ENCODE measurements at regions not wholly inside any gene's neighbourhood (a gene's known extent, or its start where the extent isn't known, plus 50 kb on each side); places are given as distances from the start of the nearest gene placed in this dataset.

DNA sequence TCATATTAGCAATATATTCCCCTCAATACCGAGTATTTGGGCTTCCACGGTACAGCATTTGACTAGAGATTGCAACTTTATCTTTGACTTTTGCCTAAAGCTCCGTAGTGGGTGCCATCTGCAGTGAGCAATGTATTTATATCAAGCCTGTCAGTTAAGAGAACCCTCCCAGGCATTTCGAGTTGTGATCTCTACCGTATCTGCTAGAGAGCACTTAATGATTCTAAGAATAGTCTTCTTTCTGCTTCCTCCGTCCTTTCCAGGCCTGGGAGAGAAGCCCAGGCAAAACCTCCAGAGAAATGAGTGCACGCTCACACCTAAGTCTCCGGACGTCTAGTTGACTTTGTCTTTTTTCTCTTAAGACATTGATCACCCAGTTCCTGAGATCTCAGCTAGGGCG lies 210.6 kb downstream of the KLF6 start:
- DNase-seq (ENCODE audit: low spot score in 2 of 2): no peak
- Histone ChIP-seq H3K4me3 (no peak overlapping the region), H3K36me3 (no peaks in the 10 kb centered on the region), H3K4me1 (no peaks in the 10 kb centered on the region), H3K27ac (no peak overlapping the region), H3K9me3 (no peaks in the 10 kb centered on the region), H3K27me3 (no peaks in the 10 kb centered on the region)
- 81% methylated on average over 10 of the region's 10 CpGs for WGBS
- TF ChIP-seq POLR2AphosphoS5 (IDR thresholded peaks at IDR 0.05): no peak
- no peak for TF ChIP-seq EP300 (IDR thresholded peaks at IDR 0.05)
- TF ChIP-seq, protein P1, sequence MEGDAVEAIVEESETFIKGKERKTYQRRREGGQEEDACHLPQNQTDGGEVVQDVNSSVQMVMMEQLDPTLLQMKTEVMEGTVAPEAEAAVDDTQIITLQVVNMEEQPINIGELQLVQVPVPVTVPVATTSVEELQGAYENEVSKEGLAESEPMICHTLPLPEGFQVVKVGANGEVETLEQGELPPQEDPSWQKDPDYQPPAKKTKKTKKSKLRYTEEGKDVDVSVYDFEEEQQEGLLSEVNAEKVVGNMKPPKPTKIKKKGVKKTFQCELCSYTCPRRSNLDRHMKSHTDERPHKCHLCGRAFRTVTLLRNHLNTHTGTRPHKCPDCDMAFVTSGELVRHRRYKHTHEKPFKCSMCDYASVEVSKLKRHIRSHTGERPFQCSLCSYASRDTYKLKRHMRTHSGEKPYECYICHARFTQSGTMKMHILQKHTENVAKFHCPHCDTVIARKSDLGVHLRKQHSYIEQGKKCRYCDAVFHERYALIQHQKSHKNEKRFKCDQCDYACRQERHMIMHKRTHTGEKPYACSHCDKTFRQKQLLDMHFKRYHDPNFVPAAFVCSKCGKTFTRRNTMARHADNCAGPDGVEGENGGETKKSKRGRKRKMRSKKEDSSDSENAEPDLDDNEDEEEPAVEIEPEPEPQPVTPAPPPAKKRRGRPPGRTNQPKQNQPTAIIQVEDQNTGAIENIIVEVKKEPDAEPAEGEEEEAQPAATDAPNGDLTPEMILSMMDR (IDR thresholded peaks at IDR 0.05): no peak
- TF ChIP-seq POLR2A (IDR thresholded peaks at IDR 0.05): no peak

DNA sequence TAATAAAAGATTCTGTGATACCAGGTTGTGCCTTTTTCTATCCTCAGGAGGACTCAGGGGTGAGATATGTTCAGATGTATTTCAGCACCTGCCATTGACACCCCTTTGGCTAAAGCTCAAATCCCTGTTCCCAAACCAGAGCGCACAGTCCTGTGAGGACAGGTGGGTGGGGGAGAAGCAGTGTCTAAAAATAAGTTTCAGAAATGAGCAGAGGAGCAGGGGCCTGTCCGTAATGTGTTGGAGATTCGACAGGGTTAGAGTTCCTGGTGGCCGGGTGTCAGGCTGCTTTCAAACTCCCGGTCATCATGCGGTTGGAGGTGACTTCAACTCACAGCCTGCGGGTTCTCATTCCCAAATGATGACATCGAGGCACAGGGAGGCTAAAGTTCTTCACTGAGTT lies 211.5 kb downstream of the KLF6 start:
- 80% methylated on average over 8 of the region's 8 CpGs for WGBS

DNA sequence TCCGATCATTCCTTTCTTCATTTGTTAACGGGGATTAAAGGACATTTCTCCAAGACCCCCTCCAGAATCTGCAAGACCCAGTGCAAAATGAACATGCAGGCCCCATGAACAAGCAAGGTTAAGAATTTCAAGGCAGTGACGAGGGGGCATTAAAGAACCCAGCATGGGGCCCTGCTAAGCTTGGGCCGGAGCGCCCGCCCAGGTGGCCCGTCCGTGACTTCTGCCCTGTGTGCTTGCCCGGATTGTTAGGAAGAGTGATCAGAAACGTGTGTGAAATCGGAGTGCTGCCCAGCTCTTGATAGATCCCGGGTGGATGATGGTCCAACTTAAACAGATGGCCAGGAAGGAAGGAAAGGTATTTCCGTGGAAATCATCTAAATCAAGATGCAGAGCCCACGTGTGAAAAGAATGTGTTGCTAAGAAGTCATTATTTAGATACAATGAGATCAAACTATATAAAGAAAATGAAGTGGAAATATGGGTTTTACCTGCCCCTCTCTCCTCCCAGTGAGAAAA lies 213.6 kb downstream of the KLF6 start:
- H3K27ac ChIP-seq: no peak overlapping the region
- 91% methylated on average over 14 of the region's 14 CpGs for WGBS

More for the DNA sequence above, 211.5 kb downstream of the KLF6 start:
- Histone ChIP-seq H3K4me3 (no peak overlapping the region), H3K27me3 (no peaks in the 10 kb centered on the region), H3K36me3 (no peaks in the 10 kb centered on the region), H3K27ac (no peak overlapping the region), H3K9me3 (no peaks in the 10 kb centered on the region), H3K4me1 (no peaks in the 10 kb centered on the region)
- no peak for TF ChIP-seq POLR2A (IDR thresholded peaks at IDR 0.05)
- no peak for TF ChIP-seq EP300 (IDR thresholded peaks at IDR 0.05)
- TF ChIP-seq, protein P1 (IDR thresholded peaks at IDR 0.05): no peak
- TF ChIP-seq POLR2AphosphoS5 (IDR thresholded peaks at IDR 0.05): no peak
- no peak for DNase-seq (ENCODE audit: low spot score in 2 of 2)

DNA sequence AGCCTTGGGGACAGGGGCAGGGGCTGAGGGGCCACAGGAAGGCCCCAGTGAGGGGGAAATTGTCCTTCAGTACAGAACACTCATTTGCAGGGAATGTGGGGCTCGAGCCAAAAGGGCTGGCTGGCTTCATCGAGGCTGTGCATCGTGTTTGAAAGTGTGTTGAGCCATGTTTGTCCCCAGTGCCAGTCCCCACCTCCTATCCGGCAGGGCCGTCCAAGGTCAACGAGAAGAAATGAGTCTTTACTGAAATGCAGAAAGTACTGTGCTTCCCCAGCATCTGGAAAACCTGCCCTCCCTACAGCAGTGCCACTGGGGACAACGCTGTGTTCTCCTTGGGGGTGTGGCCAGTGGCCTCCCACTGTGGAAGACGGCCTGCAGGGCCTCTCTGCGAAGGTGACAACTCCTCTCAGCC lies 214.1 kb downstream of the KLF6 start:
- Histone ChIP-seq H3K27ac (no peak overlapping the region), H3K9me3 (no peaks in the 10 kb centered on the region), H3K4me3 (no peak overlapping the region), H3K36me3 (no peaks in the 10 kb centered on the region), H3K27me3 (no peaks in the 10 kb centered on the region), H3K4me1 (no peaks in the 10 kb centered on the region)
- DNase-seq (ENCODE audit: low spot score in 2 of 2): no peak
- 42% methylated on average over 8 of the region's 9 CpGs for WGBS
- no peak for TF ChIP-seq POLR2A (IDR thresholded peaks at IDR 0.05)
- TF ChIP-seq, protein P1 (IDR thresholded peaks at IDR 0.05): no peak
- TF ChIP-seq EP300 (IDR thresholded peaks at IDR 0.05): no peak
- no peak for TF ChIP-seq POLR2AphosphoS5 (IDR thresholded peaks at IDR 0.05)

More for the DNA sequence above, 213.6 kb downstream of the KLF6 start:
- DNase-seq (ENCODE audit: low spot score in 2 of 2): no peak
- Histone ChIP-seq H3K9me3 (no peaks in the 10 kb centered on the region), H3K36me3 (no peaks in the 10 kb centered on the region), H3K27me3 (no peaks in the 10 kb centered on the region), H3K4me3 (no peak overlapping the region), H3K4me1 (no peaks in the 10 kb centered on the region)
- no peak for TF ChIP-seq POLR2A (IDR thresholded peaks at IDR 0.05)
- TF ChIP-seq EP300 (IDR thresholded peaks at IDR 0.05): no peak
- TF ChIP-seq, protein P1 (IDR thresholded peaks at IDR 0.05): no peak
- no peak for TF ChIP-seq POLR2AphosphoS5 (IDR thresholded peaks at IDR 0.05)

DNA sequence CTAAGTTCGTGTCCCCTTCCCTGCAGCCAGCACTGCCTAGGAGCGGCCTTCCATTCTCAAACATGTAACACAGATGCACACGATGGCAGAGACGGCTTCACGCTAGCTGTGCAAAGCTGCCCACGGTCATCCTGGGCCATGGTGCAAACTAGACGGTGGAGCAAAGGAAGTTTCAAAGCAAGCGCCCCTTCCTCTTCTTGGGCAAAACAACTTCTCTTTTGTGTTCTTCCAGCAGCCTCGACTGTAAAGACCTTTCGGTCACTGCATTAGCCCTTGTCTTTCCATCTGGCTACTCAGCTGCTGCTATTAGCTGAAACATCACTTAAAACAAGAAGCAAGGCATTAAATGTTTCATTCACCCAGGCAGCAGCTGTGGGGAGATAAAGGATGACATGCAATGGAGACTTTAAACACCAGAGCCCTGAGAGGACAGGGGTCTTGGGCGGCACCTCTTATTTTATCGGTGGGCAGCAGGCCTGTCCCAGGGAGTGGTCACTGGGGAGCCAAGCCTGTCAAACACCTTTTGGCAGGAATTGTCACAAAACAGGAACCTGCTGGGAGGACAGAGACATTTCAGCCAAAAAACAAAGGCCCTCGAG lies 214.8 kb downstream of the KLF6 start:
- 85% methylated on average over 13 of the region's 13 CpGs for WGBS
- H3K4me1 ChIP-seq: no peaks in the 10 kb centered on the region
- no peaks in the 10 kb centered on the region for H3K9me3 ChIP-seq
- no peak overlapping the region for H3K27ac ChIP-seq
- H3K36me3 ChIP-seq: no peaks in the 10 kb centered on the region
- H3K27me3 ChIP-seq: no peaks in the 10 kb centered on the region
- TF ChIP-seq POLR2A (IDR thresholded peaks at IDR 0.05): no peak
- TF ChIP-seq EP300 (IDR thresholded peaks at IDR 0.05): no peak
- TF ChIP-seq, protein P1 (IDR thresholded peaks at IDR 0.05): no peak
- no peak for DNase-seq (ENCODE audit: low spot score in 2 of 2)
- no peak overlapping the region for H3K4me3 ChIP-seq

All from suprapubic skin (tissue), 4 donors.